Cardiac fibroblast (primary cell): ENCODE measurements at regions not wholly inside any gene's neighbourhood (a gene's known extent, or its start where the extent isn't known, plus 50 kb on each side); places are given as distances from the start of the nearest gene placed in this dataset.

ENCODE experiments used
- DNase-seq, 2 donors: peaks; one replicate each; pipeline versions ENCODE4 v3.0.0 to v3.0.0-alpha.2; 2010; ENCODE audit warnings: low read depth in 2 of 2
- H3K4me3 ChIP-seq, 2 donors: replicated peaks in 1 of 2; 1 replicate in 1 of 2; 2 replicates in 1 of 2; pipeline ENCODE4 v1.5.1; 2011; ENCODE audit warnings: low read depth in 2 of 2, low read length in 2 of 2, mild to moderate bottlenecking in 2 of 2, moderate library complexity in 1 of 2
- TF ChIP-seq, protein P1 (sequence below): IDR thresholded peaks from one replicate; pipeline ENCODE4 v1.5.1; 2011; ENCODE audit warnings: low read depth, mild to moderate bottlenecking, low read length, inconsistent platforms

GRCh38 chr3:159472611-159473010 is 516.0 kb upstream of the IL12A start:
- DNase-seq: peak in 1 of 2 donors; percentile 20
- TF ChIP-seq, protein P1, sequence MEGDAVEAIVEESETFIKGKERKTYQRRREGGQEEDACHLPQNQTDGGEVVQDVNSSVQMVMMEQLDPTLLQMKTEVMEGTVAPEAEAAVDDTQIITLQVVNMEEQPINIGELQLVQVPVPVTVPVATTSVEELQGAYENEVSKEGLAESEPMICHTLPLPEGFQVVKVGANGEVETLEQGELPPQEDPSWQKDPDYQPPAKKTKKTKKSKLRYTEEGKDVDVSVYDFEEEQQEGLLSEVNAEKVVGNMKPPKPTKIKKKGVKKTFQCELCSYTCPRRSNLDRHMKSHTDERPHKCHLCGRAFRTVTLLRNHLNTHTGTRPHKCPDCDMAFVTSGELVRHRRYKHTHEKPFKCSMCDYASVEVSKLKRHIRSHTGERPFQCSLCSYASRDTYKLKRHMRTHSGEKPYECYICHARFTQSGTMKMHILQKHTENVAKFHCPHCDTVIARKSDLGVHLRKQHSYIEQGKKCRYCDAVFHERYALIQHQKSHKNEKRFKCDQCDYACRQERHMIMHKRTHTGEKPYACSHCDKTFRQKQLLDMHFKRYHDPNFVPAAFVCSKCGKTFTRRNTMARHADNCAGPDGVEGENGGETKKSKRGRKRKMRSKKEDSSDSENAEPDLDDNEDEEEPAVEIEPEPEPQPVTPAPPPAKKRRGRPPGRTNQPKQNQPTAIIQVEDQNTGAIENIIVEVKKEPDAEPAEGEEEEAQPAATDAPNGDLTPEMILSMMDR: no peak

DNA sequence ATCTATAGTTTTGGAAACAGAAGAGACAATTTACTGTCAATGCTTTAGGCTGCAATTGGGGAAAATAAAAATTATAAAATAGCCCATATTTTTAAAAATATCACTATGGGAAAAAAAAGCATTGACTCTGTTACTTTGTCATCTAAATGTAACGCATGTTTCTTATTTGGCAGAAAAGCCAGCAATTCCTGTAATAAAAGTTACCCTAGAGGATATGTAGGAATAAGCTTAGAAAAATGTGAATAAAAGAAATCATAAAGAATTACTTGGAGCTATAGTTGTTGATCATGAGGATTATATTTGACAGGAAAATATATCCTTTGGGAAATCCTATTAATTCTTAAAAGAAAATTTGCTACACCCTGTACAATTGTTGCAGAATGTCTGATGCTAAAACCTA is 515.4 kb upstream of the IL12A start:
- H3K4me3 ChIP-seq: no peak overlapping the region
- TF ChIP-seq, protein P1: no peak
- DNase-seq: no peak

More at GRCh38 chr3:159472611-159473010, 516.0 kb upstream of the IL12A start:
- no peak overlapping the region for H3K4me3 ChIP-seq

GRCh38 chr3:159480046-159480445 is 508.6 kb upstream of the IL12A start:
- TF ChIP-seq, protein P1: no peak
- DNase-seq: peak in 1 of 2 donors; percentile 27
- no peak overlapping the region for H3K4me3 ChIP-seq

GRCh38 chr3:159482241-159482993 is 506.2 kb upstream of the IL12A start:
- TF ChIP-seq, protein P1: no peak
- no peak for DNase-seq
- no peak overlapping the region for H3K4me3 ChIP-seq

GRCh38 chr3:159482994-159483367 is 505.7 kb upstream of the IL12A start:
- no peak for DNase-seq
- no peak overlapping the region for H3K4me3 ChIP-seq
- TF ChIP-seq, protein P1: no peak

DNA sequence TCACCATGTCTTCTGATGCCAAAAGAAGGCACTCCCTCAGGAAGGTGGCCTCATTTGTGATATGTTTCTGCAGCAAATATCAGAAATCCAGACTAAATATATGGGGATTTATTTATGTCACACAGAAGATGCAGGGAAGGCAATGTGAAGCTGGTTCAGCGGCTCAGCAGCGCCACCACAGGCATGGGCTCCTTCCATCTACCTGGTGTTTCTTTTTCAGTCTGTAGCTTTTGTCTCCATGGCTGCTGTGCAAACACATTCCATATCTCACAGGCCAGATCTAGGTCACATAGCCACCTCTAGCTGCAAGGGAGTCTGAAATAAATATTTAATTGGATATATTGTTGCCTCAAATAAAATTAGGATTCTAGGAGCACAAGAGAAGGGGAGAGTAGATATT is 502.1 kb upstream of the IL12A start:
- DNase-seq: peak in 1 of 2 donors; percentile 4
- TF ChIP-seq, protein P1: peak; percentile 18
- no peak overlapping the region for H3K4me3 ChIP-seq

GRCh38 chr3:159487304-159487703 is 501.3 kb upstream of the IL12A start:
- no peak for DNase-seq
- H3K4me3 ChIP-seq: no peak overlapping the region
- TF ChIP-seq, protein P1: no peak
